Fibroblast of lung (primary cell): ENCODE measurements at regions not wholly inside any gene's neighbourhood (a gene's known extent, or its start where the extent isn't known, plus 50 kb on each side); places are given as distances from the start of the nearest gene placed in this dataset.

Experiments used
- DNase-seq, 2 donors: peaks; one replicate each; pipeline versions ENCODE4 v3.0.0 to v3.0.0-alpha.2; 2010; ENCODE audit warnings: low read depth in 2 of 2
- H2AFZ ChIP-seq: 2 replicates; pipeline ENCODE4 v1.5.1; 2012; ENCODE audit warnings: low read length, control low read depth, inconsistent platforms
- H3K27ac ChIP-seq: 2 replicates; pipeline ENCODE4 v1.5.1; 2011; ENCODE audit warnings: low read length, control low read depth; ENCODE audit not compliant: insufficient read depth
- H3K27me3 ChIP-seq: 2 replicates; pipeline ENCODE4 v1.5.1; 2011; ENCODE audit warnings: mild to moderate bottlenecking, low read length; ENCODE audit not compliant: control insufficient read depth, insufficient read depth
- H3K36me3 ChIP-seq: 2 replicates; pipeline ENCODE4 v1.5.1; 2011; ENCODE audit warnings: low read length; ENCODE audit not compliant: control insufficient read depth, insufficient read depth
- H3K4me1 ChIP-seq: 2 replicates; pipeline ENCODE4 v1.5.1; 2011; ENCODE audit warnings: low read length; ENCODE audit not compliant: control insufficient read depth, insufficient read depth; ENCODE audit errors: extremely low read depth
- H3K4me2 ChIP-seq: 2 replicates; pipeline ENCODE4 v1.5.1; 2011; ENCODE audit warnings: low read length, control low read depth; ENCODE audit not compliant: insufficient read depth; ENCODE audit errors: extremely low read depth
- H3K4me3 ChIP-seq, 4 experiments: fragments of 200-600 bp in 1 of 4; sonication (generic) in 1 of 4; replicated peaks in 1 of 4; 2 replicates each; pipeline ENCODE4 v1.5.1; 2011 to 2016; ENCODE audit warnings: low read length in 4 of 4, low read depth in 3 of 4, mild to moderate bottlenecking in 3 of 4, control low read depth in 2 of 4, inconsistent platforms in 1 of 4, mixed read lengths in 1 of 4; ENCODE audit not compliant: insufficient read depth in 1 of 4; ENCODE audit errors: control extremely low read depth in 1 of 4
- H3K79me2 ChIP-seq: 2 replicates; pipeline ENCODE4 v1.5.1; 2012; ENCODE audit warnings: mild to moderate bottlenecking, low read length, inconsistent platforms; ENCODE audit not compliant: control insufficient read depth, insufficient read depth
- H3K9ac ChIP-seq: 2 replicates; pipeline ENCODE4 v1.5.1; 2011; ENCODE audit warnings: mild to moderate bottlenecking, low read length, control low read depth; ENCODE audit not compliant: insufficient read depth
- H3K9me3 ChIP-seq: 2 replicates; pipeline ENCODE4 v1.5.1; 2012; ENCODE audit warnings: low read depth, low read length; ENCODE audit not compliant: control insufficient read depth, insufficient read depth
- H4K20me1 ChIP-seq: 2 replicates; pipeline ENCODE4 v1.5.1; 2011; ENCODE audit warnings: low read length; ENCODE audit not compliant: control insufficient read depth, insufficient read depth; ENCODE audit errors: extremely low read depth
- CTCF ChIP-seq, 2 donors: IDR thresholded peaks in 1 of 2; conservative IDR thresholded peaks in 1 of 2; 1 replicate in 1 of 2; 2 replicates in 1 of 2; pipeline ENCODE4 v1.5.1; 2011 to 2012; ENCODE audit warnings: low read length in 2 of 2, control low read depth in 1 of 2, inconsistent platforms in 1 of 2, low read depth in 1 of 2, mild to moderate bottlenecking in 1 of 2
- EZH2 ChIP-seq: IDR thresholded peaks from 2 replicates; pipeline ENCODE4 v1.5.1; 2012; ENCODE audit warnings: low read length, control low read depth, mild to moderate bottlenecking; ENCODE audit errors: missing control alignments

- no peaks in the 10 kb centered on the region for H4K20me1 ChIP-seq
- no peaks in the 10 kb centered on the region for H3K4me1 ChIP-seq
- no peak overlapping the region for H3K4me2 ChIP-seq
- H3K27ac ChIP-seq: no peak overlapping the region
- no peaks in the 10 kb centered on the region for H3K79me2 ChIP-seq
- DNase-seq: no peak
- no peak overlapping the region for H2AFZ ChIP-seq
- no peaks in the 10 kb centered on the region for H3K9me3 ChIP-seq
- no peak overlapping the region for H3K4me3 ChIP-seq
- H3K9ac ChIP-seq: no peak overlapping the region
- TF ChIP-seq CTCF (conservative IDR thresholded peaks at IDR 0.05 in 1 of 2, IDR thresholded peaks at IDR 0.05 in 1 of 2; ENCODE audit: low read depth in 1 of 2, low read length in 2 of 2): no peak
- TF ChIP-seq EZH2: no peak
- H3K36me3 ChIP-seq: no peaks in the 10 kb centered on the region
- H3K27me3 ChIP-seq: no peaks in the 10 kb centered on the region
Observed at GRCh38 chr2:4486971-4487370, 783.6 kb downstream of the DCDC2C start.

- no peak overlapping the region for H3K4me2 ChIP-seq
- no peaks in the 10 kb centered on the region for H3K27me3 ChIP-seq
- H3K9me3 ChIP-seq: no peaks in the 10 kb centered on the region
- no peak for DNase-seq
- H3K4me3 ChIP-seq: no peak overlapping the region
- no peaks in the 10 kb centered on the region for H3K36me3 ChIP-seq
- no peaks in the 10 kb centered on the region for H3K4me1 ChIP-seq
- H3K79me2 ChIP-seq: no peaks in the 10 kb centered on the region
- no peak overlapping the region for H2AFZ ChIP-seq
- no peaks in the 10 kb centered on the region for H4K20me1 ChIP-seq
- no peak overlapping the region for H3K9ac ChIP-seq
- no peak overlapping the region for H3K27ac ChIP-seq
- TF ChIP-seq EZH2: no peak
- TF ChIP-seq CTCF (conservative IDR thresholded peaks at IDR 0.05 in 1 of 2, IDR thresholded peaks at IDR 0.05 in 1 of 2; ENCODE audit: low read depth in 1 of 2, low read length in 2 of 2): no peak
Observed at GRCh38 chr2:4499316-4500030, 796.1 kb downstream of the DCDC2C start.

GRCh38 chr2:4501525-4501924, 798.1 kb downstream of the DCDC2C start:
- Histone ChIP-seq H3K4me1 (no peaks in the 10 kb centered on the region), H3K36me3 (no peaks in the 10 kb centered on the region), H3K4me3 (no peak overlapping the region), H2AFZ (no peak overlapping the region), H3K27me3 (no peaks in the 10 kb centered on the region), H3K9me3 (no peaks in the 10 kb centered on the region), H3K4me2 (no peak overlapping the region), H3K79me2 (no peaks in the 10 kb centered on the region), H4K20me1 (no peaks in the 10 kb centered on the region), H3K9ac (no peak overlapping the region), H3K27ac (no peak overlapping the region)
- no peak for DNase-seq
- no peak for TF ChIP-seq CTCF (conservative IDR thresholded peaks at IDR 0.05 in 1 of 2, IDR thresholded peaks at IDR 0.05 in 1 of 2; ENCODE audit: low read depth in 1 of 2, low read length in 2 of 2)
- no peak for TF ChIP-seq EZH2
